Endothelial cell of umbilical vein (primary cell): ENCODE measurements at regions not wholly inside any gene's neighbourhood (a gene's known extent, or its start where the extent isn't known, plus 50 kb on each side); places are given as distances from the start of the nearest gene placed in this dataset.

Experiments
- BruUV-seq: library from RNA; stranded (reverse); fragments of 400-500 nt; replicated peaks from 2 replicates; lab custom pipeline; 2021; lab: Mats Ljungman, UMichigan
- CTCF ChIA-PET: fragments of 300-600, 350-600 bp; sonication (Branson Sonifier 250); formaldehyde crosslinking; loops from one replicate; lab custom pipeline; 2021; ENCODE audit warnings: antibody characterized with exemption, inconsistent platforms; lab: Charles Lee
- POLR2A ChIA-PET: fragments of 300-600, 350-600 bp; sonication (Branson Sonifier 250); formaldehyde crosslinking; loops from one replicate; lab custom pipeline; 2021; ENCODE audit warnings: antibody characterized with exemption, inconsistent platforms; lab: Charles Lee
- DNase-seq: peaks from one replicate; pipeline ENCODE4 v3.0.0-alpha.2; 2011; ENCODE audit warnings: low read depth, low spot score
- FAIRE-seq: peaks from 2 replicates; lab custom pipeline; 2011; peaks lifted over from hg19 to GRCh38; lab: Jason Lieb, UNC
- H2AFZ ChIP-seq: 2 replicates; pipeline ENCODE4 v1.6.0; 2012; ENCODE audit warnings: low read depth, low read length, control low read depth, inconsistent platforms
- H3K27ac ChIP-seq: 2 replicates; pipeline ENCODE4 v1.5.1; 2011; ENCODE audit warnings: low read depth, mild to moderate bottlenecking, control low read depth, low read length, moderate library complexity; ENCODE audit not compliant: insufficient read depth
- H3K27me3 ChIP-seq, 2 experiments: 2 replicates each; pipeline versions ENCODE4 v1.6.0 to v1.6.1; 2011; ENCODE audit warnings: low read length in 2 of 2, mixed read lengths in 1 of 2; ENCODE audit not compliant: control insufficient read depth in 2 of 2, insufficient read depth in 2 of 2
- H3K36me3 ChIP-seq, 2 experiments: 2 replicates in 1 of 2; 3 replicates in 1 of 2; pipeline ENCODE4 v1.5.1; 2011; ENCODE audit warnings: low read length in 2 of 2, mild to moderate bottlenecking in 1 of 2, moderate library complexity in 1 of 2; ENCODE audit not compliant: control insufficient read depth in 2 of 2, insufficient read depth in 2 of 2; ENCODE audit errors: extremely low read depth in 1 of 2
- H3K4me1 ChIP-seq: 3 replicates; pipeline ENCODE4 v1.5.1; 2011; ENCODE audit warnings: mild to moderate bottlenecking, low read length; ENCODE audit not compliant: control insufficient read depth, insufficient read depth; ENCODE audit errors: extremely low read depth
- H3K4me2 ChIP-seq: 2 replicates; pipeline ENCODE4 v1.6.1; 2011; ENCODE audit warnings: low read length, control low read depth, mixed read lengths; ENCODE audit not compliant: insufficient read depth
- H3K4me3 ChIP-seq, 3 experiments: fragments of 200-600 bp in 1 of 3; sonication (generic), shearing (Covaris generic) in 1 of 3; replicated peaks in 1 of 3; 2 replicates each; pipeline ENCODE4 v1.5.1; 2011 to 2016; ENCODE audit warnings: control low read depth in 3 of 3, low read length in 3 of 3, mild to moderate bottlenecking in 2 of 3, inconsistent platforms in 1 of 3, low read depth in 1 of 3, moderate library complexity in 1 of 3; ENCODE audit not compliant: insufficient read depth in 1 of 3
- H3K79me2 ChIP-seq: 2 replicates; pipeline ENCODE4 v1.6.0; 2012; ENCODE audit warnings: low read length, inconsistent platforms; ENCODE audit not compliant: control insufficient read depth, insufficient read depth
- H3K9ac ChIP-seq: replicated peaks from 2 replicates; pipeline ENCODE3; 2011; ENCODE audit warnings: low read length, control low read depth; ENCODE audit not compliant: insufficient read depth; ENCODE audit errors: extremely low read depth
- H3K9me1 ChIP-seq: replicated peaks from 3 replicates; pipeline ENCODE4 v1.6.0; 2011; ENCODE audit warnings: mild to moderate bottlenecking, low read length; ENCODE audit not compliant: control insufficient read depth, insufficient read depth; ENCODE audit errors: extremely low read depth
- H3K9me3 ChIP-seq: replicated peaks from 2 replicates; pipeline ENCODE4 v1.5.1; 2012; ENCODE audit warnings: low read length, inconsistent platforms; ENCODE audit not compliant: control insufficient read depth, insufficient read depth
- H4K20me1 ChIP-seq: replicated peaks from 2 replicates; pipeline ENCODE3; 2011; ENCODE audit warnings: mild to moderate bottlenecking, low read length; ENCODE audit not compliant: control insufficient read depth, insufficient read depth; ENCODE audit errors: extremely low read depth
- GATA2 ChIP-seq: IDR thresholded peaks from 2 replicates; pipeline ENCODE4 v1.7.0; 2011; ENCODE audit warnings: low read depth, mild to moderate bottlenecking, moderate library complexity, mixed read lengths, low read length; ENCODE audit not compliant: insufficient read length, insufficient read depth
- MYC ChIP-seq: IDR thresholded peaks from one replicate; pipeline ENCODE4 v1.6.1; 2011; ENCODE audit warnings: mild to moderate bottlenecking, low read depth, low read length
- dilution Hi-C: fragments of 300-500 bp; cut with MboI; formaldehyde crosslinking; loops from one replicate; pipeline ENCODE4 v1.15.0; 2019; ENCODE audit warnings: low sequenced_read_pairs; ENCODE audit not compliant: extremely low pct_ligation_motif_present
- intact Hi-C: fragments of 100-400 bp; cut with micrococcal nuclease; formaldehyde crosslinking; loops from one replicate; pipeline ENCODE4 v1.10.0; 2022
- TF ChIP-seq, protein P1 (sequence below): IDR thresholded peaks from 2 replicates; pipeline ENCODE4 v1.6.1; 2011; ENCODE audit not compliant: insufficient read depth, insufficient read length

DNA sequence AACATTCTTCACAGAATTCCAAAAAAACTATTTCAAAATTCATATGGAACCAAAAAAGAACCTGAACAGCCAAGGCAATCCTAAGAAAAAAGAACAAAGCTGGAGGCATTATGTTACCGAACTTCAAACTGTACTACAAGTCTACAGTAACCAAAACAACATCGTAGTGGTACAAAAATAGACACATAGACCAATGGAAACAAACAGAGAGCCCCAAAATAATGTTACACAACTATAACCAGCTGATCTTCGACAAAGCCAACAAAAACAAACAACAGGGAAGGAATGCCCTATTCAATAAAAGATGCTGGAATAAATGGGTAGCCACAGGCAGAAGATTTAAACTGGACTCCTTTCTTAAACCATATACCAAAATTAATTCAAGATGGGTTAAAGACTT, 1189.6 kb downstream of the PCDH18 start:
- CTCF ChIA-PET, result no interaction called here
- POLR2A ChIA-PET, result no interaction called here
- TF ChIP-seq MYC, result no peak
- DNase-seq (no peak), FAIRE-seq (no peak)
- intact Hi-C loops, result no loop called here
- H3K79me2 ChIP-seq, result no peaks in the 10 kb centered on the region
- H3K4me3 ChIP-seq, result no peak overlapping the region
- H2AFZ ChIP-seq, result no peak overlapping the region
- no peaks in the 10 kb centered on the region for H3K4me1 ChIP-seq
- H3K9ac ChIP-seq, result no peak overlapping the region
- no TSS peak for BruUV-seq
- H3K36me3 ChIP-seq, result no peaks in the 10 kb centered on the region
- H3K9me3 ChIP-seq, result no peaks in the 10 kb centered on the region
- no peaks in the 10 kb centered on the region for H3K27me3 ChIP-seq
- H4K20me1 ChIP-seq, result no peaks in the 10 kb centered on the region
- no peak overlapping the region for H3K27ac ChIP-seq
- dilution Hi-C loops, result no loop called here
- no peak overlapping the region for H3K4me2 ChIP-seq
- H3K9me1 ChIP-seq, result no peaks in the 10 kb centered on the region

DNA sequence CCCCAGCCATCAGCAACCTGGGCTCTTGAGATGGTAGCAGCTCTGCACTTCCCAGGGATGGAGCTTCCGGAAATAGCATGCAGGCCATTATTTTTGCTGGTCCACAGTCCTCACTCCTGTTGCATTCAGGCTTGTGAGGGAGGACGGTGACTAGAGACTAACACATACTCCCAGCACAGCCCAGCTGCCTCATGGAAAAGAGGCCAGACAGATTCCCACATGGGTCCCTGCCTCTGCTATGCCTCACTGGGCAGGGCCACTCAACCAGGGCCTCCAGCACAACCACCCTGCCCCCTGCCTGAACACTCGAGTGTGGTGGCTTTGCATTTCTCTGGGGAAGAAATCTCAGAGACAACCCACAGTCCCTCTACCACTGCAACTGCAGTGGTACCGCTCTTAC, 1195.1 kb downstream of the PCDH18 start:
- DNase-seq, result no peak
- H3K9me1 ChIP-seq, result no peaks in the 10 kb centered on the region
- H4K20me1 ChIP-seq, result no peaks in the 10 kb centered on the region
- no peak overlapping the region for H2AFZ ChIP-seq
- no peak overlapping the region for H3K9ac ChIP-seq
- intact Hi-C loops, result no loop called here
- no TSS peak for BruUV-seq
- H3K79me2 ChIP-seq, result no peaks in the 10 kb centered on the region
- CTCF ChIA-PET, result interaction anchor here (1.0 to 2.8 kb wide), 2 partner anchors 9 to 136 kb away, joined by 4 to 12 read pairs; no protein-coding TSS in a partner anchor
- no peak overlapping the region for H3K4me2 ChIP-seq
- H3K27ac ChIP-seq, result no peak overlapping the region
- H3K36me3 ChIP-seq, result no peaks in the 10 kb centered on the region
- H3K4me3 ChIP-seq, result no peak overlapping the region
- POLR2A ChIA-PET, result no interaction called here
- TF ChIP-seq, protein P1, sequence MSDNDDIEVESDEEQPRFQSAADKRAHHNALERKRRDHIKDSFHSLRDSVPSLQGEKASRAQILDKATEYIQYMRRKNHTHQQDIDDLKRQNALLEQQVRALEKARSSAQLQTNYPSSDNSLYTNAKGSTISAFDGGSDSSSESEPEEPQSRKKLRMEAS, result no peak
- no peak for TF ChIP-seq GATA2
- FAIRE-seq, result no peak
- H3K9me3 ChIP-seq, result no peaks in the 10 kb centered on the region
- dilution Hi-C loops, result no loop called here
- H3K27me3 ChIP-seq, result no peaks in the 10 kb centered on the region
- no peaks in the 10 kb centered on the region for H3K4me1 ChIP-seq
